ENCODE measurements at regions not wholly inside any gene's neighbourhood (a gene's known extent, or its start where the extent isn't known, plus 50 kb on each side); places are given as distances from the start of the nearest gene placed in this dataset.

- H3K4me1 Mint-ChIP-seq = no peaks in the 10 kb centered on the region
- ATAC-seq = no peak
- H3K36me3 Mint-ChIP-seq = no peaks in the 10 kb centered on the region
- H3K4me3 Mint-ChIP-seq = no peak overlapping the region
- no peak overlapping the region for H3K27ac Mint-ChIP-seq
- peaks cover 66% of the 10 kb centered on the region for H3K27me3 Mint-ChIP-seq
- H3K9me3 Mint-ChIP-seq = peaks cover 16% of the 10 kb centered on the region
These were observed 51.9 kb upstream of the PTPRS start for GRCh38 chr19:5392486-5392885.

- no peak overlapping the region for H3K27ac Mint-ChIP-seq
- H3K36me3 Mint-ChIP-seq = no peaks in the 10 kb centered on the region
- no peak for ATAC-seq
- no peaks in the 10 kb centered on the region for H3K4me1 Mint-ChIP-seq
- no peak overlapping the region for H3K4me3 Mint-ChIP-seq
- H3K27me3 Mint-ChIP-seq = peaks cover 66% of the 10 kb centered on the region
- H3K9me3 Mint-ChIP-seq = peaks cover 12% of the 10 kb centered on the region
These were observed 52.5 kb upstream of the PTPRS start for GRCh38 chr19:5393088-5393487.

GRCh38 chr19:5394551-5395505, 54.2 kb upstream of the PTPRS start:
- no peak for ATAC-seq
- H3K27me3 Mint-ChIP-seq = peaks cover 67% of the 10 kb centered on the region
- H3K4me1 Mint-ChIP-seq = no peaks in the 10 kb centered on the region
- H3K27ac Mint-ChIP-seq = no peak overlapping the region
- H3K36me3 Mint-ChIP-seq = no peaks in the 10 kb centered on the region
- no peak overlapping the region for H3K4me3 Mint-ChIP-seq
- peaks cover 6% of the 10 kb centered on the region for H3K9me3 Mint-ChIP-seq

- H3K27me3 Mint-ChIP-seq = peaks cover 72% of the 10 kb centered on the region
These were observed 54.9 kb upstream of the PTPRS start for GRCh38 chr19:5395556-5395955.

GRCh38 chr19:5396096-5396939, 55.7 kb upstream of the PTPRS start:
- H3K4me3 Mint-ChIP-seq = no peak overlapping the region
- H3K27me3 Mint-ChIP-seq = peaks cover 70% of the 10 kb centered on the region
- H3K4me1 Mint-ChIP-seq = no peaks in the 10 kb centered on the region
- no peak overlapping the region for H3K27ac Mint-ChIP-seq
- no peak for ATAC-seq
- H3K9me3 Mint-ChIP-seq = peaks cover 9% of the 10 kb centered on the region
- no peaks in the 10 kb centered on the region for H3K36me3 Mint-ChIP-seq

More at GRCh38 chr19:5395556-5395955, 54.9 kb upstream of the PTPRS start:
- H3K36me3 Mint-ChIP-seq = no peaks in the 10 kb centered on the region
- peaks cover 8% of the 10 kb centered on the region for H3K9me3 Mint-ChIP-seq
- no peak overlapping the region for H3K27ac Mint-ChIP-seq
- no peaks in the 10 kb centered on the region for H3K4me1 Mint-ChIP-seq
- H3K4me3 Mint-ChIP-seq = no peak overlapping the region
- ATAC-seq = no peak

- Mint-ChIP-seq H3K4me1 (no peaks in the 10 kb centered on the region), H3K27ac (no peak overlapping the region), H3K4me3 (no peak overlapping the region), H3K27me3 (peaks cover 63% of the 10 kb centered on the region), H3K36me3 (no peaks in the 10 kb centered on the region), H3K9me3 (peaks cover 12% of the 10 kb centered on the region)
- no peak for ATAC-seq
These were observed 56.4 kb upstream of the PTPRS start for GRCh38 chr19:5396963-5397362.

GRCh38 chr19:5397804-5398692, 57.2 kb upstream of the ZNRF4 start:
- H3K36me3 Mint-ChIP-seq = no peaks in the 10 kb centered on the region

GRCh38 chr19:5398693-5399057, 56.5 kb upstream of the ZNRF4 start:
- Mint-ChIP-seq H3K27ac (no peak overlapping the region), H3K27me3 (peaks cover 50% of the 10 kb centered on the region), H3K4me3 (no peak overlapping the region), H3K9me3 (peaks cover 12% of the 10 kb centered on the region), H3K36me3 (no peaks in the 10 kb centered on the region), H3K4me1 (no peaks in the 10 kb centered on the region)
- ATAC-seq = no peak

More at GRCh38 chr19:5397804-5398692, 57.2 kb upstream of the ZNRF4 start:
- Mint-ChIP-seq H3K4me3 (no peak overlapping the region), H3K9me3 (peaks cover 12% of the 10 kb centered on the region), H3K27me3 (peaks cover 52% of the 10 kb centered on the region), H3K4me1 (no peaks in the 10 kb centered on the region), H3K27ac (no peak overlapping the region)
- no peak for ATAC-seq

GRCh38 chr19:5403968-5404640, 51.1 kb upstream of the ZNRF4 start:
- H3K9me3 Mint-ChIP-seq = peaks cover 26% of the 10 kb centered on the region
- H3K4me3 Mint-ChIP-seq = no peak overlapping the region
- H3K4me1 Mint-ChIP-seq = no peaks in the 10 kb centered on the region
- peak; percentile 54 for ATAC-seq
- H3K27ac Mint-ChIP-seq = no peak overlapping the region
- H3K27me3 Mint-ChIP-seq = peaks cover 29% of the 10 kb centered on the region
- no peaks in the 10 kb centered on the region for H3K36me3 Mint-ChIP-seq

All from stimulated activated memory B cell treated with anti-CD40 and anti-IgM and Interleukin-4, amounts not matched to agents 10 μg/mL and 1 μg/mL and 100 μg/mL, for 72 hours (primary cell).